ENCODE measurements at regions not wholly inside any gene's neighbourhood (a gene's known extent, or its start where the extent isn't known, plus 50 kb on each side); places are given as distances from the start of the nearest gene placed in this dataset.

GRCh38 chr2:8542381-8543059, 139.3 kb upstream of the ID2 start:
- peaks cover 7% of the 10 kb centered on the region; the same call in 2 of the 3 replicates for H3K4me1 ChIP-seq
- FAIRE-seq (no peak), DNase-seq (ENCODE audit: low read depth in 1 of 2, low spot score in 1 of 2) (no peak), ATAC-seq (no peak)
- no peak overlapping the region for H3K4me2 ChIP-seq
- no peaks in the 10 kb centered on the region for H3K9me3 ChIP-seq
- H3K27ac ChIP-seq, result no peak overlapping the region
- CTCF ChIA-PET, result no interaction called here
- TF ChIP-seq PHF8 (IDR thresholded peaks at IDR 0.05; ENCODE audit: borderline replicate concordance, low read depth) (no peak), ZC3H11A (IDR thresholded peaks at IDR 0.05) (no peak), NFE2L2 (conservative IDR thresholded peaks at IDR 0.05; ENCODE audit: low read length) (no peak), RFX5 (IDR thresholded peaks at IDR 0.05) (no peak), CBX2 (IDR thresholded peaks at IDR 0.05; ENCODE audit: borderline replicate concordance, low read depth) (no peak), FOXS1 (CRISPR knock-in tag; IDR thresholded peaks at IDR 0.05) (no peak), E2F6 (IDR thresholded peaks at IDR 0.05; ENCODE audit: borderline replicate concordance, low read depth) (no peak), HOXB13 (CRISPR knock-in tag; IDR thresholded peaks at IDR 0.05; ENCODE audit: low read depth) (no peak), ATOH8 (CRISPR knock-in tag; IDR thresholded peaks at IDR 0.05; ENCODE audit: low read depth) (no peak), BCL3 (IDR thresholded peaks at IDR 0.05) (no peak), KDM1A (IDR thresholded peaks at IDR 0.05; ENCODE audit: low read depth) (no peak), HOXB5 (CRISPR knock-in tag; IDR thresholded peaks at IDR 0.05) (no peak), FOSB (CRISPR knock-in tag; IDR thresholded peaks at IDR 0.05) (no peak)
- TF ChIP-seq, protein P1, sequence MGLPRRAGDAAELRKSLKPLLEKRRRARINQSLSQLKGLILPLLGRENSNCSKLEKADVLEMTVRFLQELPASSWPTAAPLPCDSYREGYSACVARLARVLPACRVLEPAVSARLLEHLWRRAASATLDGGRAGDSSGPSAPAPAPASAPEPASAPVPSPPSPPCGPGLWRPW (IDR thresholded peaks at IDR 0.05), result no peak
- POLR2A ChIA-PET, result interaction anchor here (1.1 kb wide), 1 partner anchor 139 kb away, joined by 3 read pairs; the partner anchor contains the start of gene ID2
- 85% methylated on average over 5 of the region's 5 CpGs for whole genome bisulfite sequencing (ENCODE audit: missing lambda C conversion rate)
- no peak overlapping the region for H3K4me3 ChIP-seq

DNA sequence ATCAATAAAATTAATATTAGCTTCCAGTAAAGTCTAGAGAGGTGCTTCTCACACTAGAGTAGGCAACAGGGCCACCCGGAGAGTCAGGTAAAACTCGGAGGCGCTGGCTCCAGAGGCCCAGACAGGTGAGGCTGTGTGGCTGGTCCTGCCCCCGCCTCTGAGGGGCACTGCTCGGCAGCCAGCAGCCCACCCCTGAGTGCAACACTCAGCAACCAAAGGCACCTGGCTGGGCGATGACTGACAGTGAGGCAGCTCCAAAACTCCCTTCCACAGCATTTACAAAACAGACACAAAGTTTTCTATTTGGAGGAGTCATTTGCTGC, 138.8 kb upstream of the ID2 start:
- peaks cover 7% of the 10 kb centered on the region; the same call in 2 of the 3 replicates for H3K4me1 ChIP-seq
- ChIA-PET POLR2A (interaction anchor here (1.1 kb wide), 1 partner anchor 139 kb away, joined by 3 read pairs; the partner anchor contains the start of gene ID2), CTCF (interaction anchor here (1.0 to 1.3 kb wide), 3 partner anchors 9 to 39 kb away, joined by 3 to 6 read pairs (median 3); no protein-coding TSS in a partner anchor)
- H3K4me3 ChIP-seq, result no peak overlapping the region
- H3K9me3 ChIP-seq, result no peaks in the 10 kb centered on the region
- no peak overlapping the region for H3K4me2 ChIP-seq
- 92% methylated on average over 6 of the region's 6 CpGs for WGBS (ENCODE audit: missing lambda C conversion rate)
- TF ChIP-seq TP53 (CRISPR knock-in tag; IDR thresholded peaks at IDR 0.05), result no peak
- no peak for TF ChIP-seq MAX (IDR thresholded peaks at IDR 0.05)
- no peak for TF ChIP-seq CBX8 (IDR thresholded peaks at IDR 0.05)
- TF ChIP-seq, protein P1 (IDR thresholded peaks at IDR 0.05), result no peak
- no peak for TF ChIP-seq HOXB5 (CRISPR knock-in tag; IDR thresholded peaks at IDR 0.05)
- TF ChIP-seq HOXB13 (CRISPR knock-in tag; IDR thresholded peaks at IDR 0.05; ENCODE audit: low read depth), result no peak
- TF ChIP-seq HDAC2 (IDR thresholded peaks at IDR 0.05), result no peak
- no peak for TF ChIP-seq FOXS1 (CRISPR knock-in tag; IDR thresholded peaks at IDR 0.05)
- no peak for TF ChIP-seq MAFK (IDR thresholded peaks at IDR 0.05; ENCODE audit: partially characterized antibody)
- no peak for TF ChIP-seq BCL3 (IDR thresholded peaks at IDR 0.05)
- TF ChIP-seq CTCF (IDR thresholded peaks at IDR 0.05), result no peak
- TF ChIP-seq EHMT2 (IDR thresholded peaks at IDR 0.05; ENCODE audit: low read depth), result no peak
- TF ChIP-seq BHLHE40 (IDR thresholded peaks at IDR 0.05; ENCODE audit: low read depth, low read length), result no peak
- TF ChIP-seq PHF8 (IDR thresholded peaks at IDR 0.05; ENCODE audit: borderline replicate concordance, low read depth), result no peak
- DNase-seq (ENCODE audit: low read depth in 1 of 2, low spot score in 1 of 2), result no peak
- no peak overlapping the region for H3K27ac ChIP-seq
- FAIRE-seq, result no peak
- ATAC-seq, result no peak
